NCI-H1092 (cell line): ENCODE measurements at regions not wholly inside any gene's neighbourhood (a gene's known extent, or its start where the extent isn't known, plus 50 kb on each side); places are given as distances from the start of the nearest gene placed in this dataset.
"Not testable (repeated sequence)": the region's sequence is repeated elsewhere in the genome, so short reads cannot be mapped to it uniquely, and the experiment has no call there.

Source experiments
- DNase-seq: peaks from one replicate; lab custom pipeline; 2025; lab: John Stamatoyannopoulos, UW

DNA sequence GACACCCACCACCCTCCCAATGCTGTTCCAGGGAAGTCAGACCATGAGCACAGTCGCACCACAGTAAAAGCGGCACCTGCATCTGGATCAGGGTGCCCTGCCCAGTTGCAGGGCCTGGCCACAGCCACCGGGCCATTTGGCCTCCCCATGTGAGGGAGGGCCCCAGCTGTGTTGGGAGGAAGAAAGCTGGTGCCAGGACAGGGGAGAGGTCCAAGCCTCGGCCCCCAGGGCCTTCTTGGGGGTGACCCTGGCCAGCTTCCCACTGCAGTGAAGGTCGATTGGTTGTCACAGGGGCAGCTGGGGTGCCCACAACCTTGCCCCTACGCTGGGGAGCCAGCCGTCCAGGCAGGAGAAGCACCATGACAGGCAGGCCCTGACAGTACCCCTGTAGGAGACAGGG, 183.2 kb upstream of the RAB6C start:
- no peak for DNase-seq

DNA sequence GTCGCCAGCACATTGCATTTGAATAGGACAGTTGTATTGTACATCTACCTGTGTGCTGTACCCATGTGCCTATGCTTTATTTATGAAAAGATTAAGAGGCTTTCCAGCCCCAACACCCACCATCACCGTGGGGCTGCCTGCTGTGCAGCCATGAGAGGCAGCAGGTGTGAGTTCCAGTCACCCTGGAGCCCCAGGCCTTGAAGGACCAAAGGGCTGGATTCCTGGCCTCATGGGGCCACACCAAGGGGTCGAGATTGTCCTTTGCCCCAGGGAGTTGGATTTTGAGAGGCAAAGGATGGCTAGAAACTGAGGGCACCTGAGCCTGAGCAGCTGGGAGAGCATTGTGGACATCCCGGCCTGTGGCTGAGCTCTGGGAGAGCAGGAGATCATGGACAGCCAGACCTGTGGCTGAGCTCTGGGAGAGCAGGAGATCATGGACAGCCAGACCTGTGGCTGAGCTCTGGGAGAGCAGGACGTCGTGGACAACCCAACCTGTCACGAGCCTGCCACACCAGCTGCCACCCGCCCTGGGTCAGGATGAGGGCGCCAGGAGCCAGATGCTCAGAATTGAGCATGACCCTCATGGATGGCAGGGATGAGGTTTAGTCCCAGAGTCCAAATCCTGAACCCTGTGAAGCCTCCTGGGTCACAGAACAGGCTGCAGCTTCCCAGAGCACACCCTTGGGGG, 182.5 kb upstream of the RAB6C start:
- DNase-seq: no peak

DNA sequence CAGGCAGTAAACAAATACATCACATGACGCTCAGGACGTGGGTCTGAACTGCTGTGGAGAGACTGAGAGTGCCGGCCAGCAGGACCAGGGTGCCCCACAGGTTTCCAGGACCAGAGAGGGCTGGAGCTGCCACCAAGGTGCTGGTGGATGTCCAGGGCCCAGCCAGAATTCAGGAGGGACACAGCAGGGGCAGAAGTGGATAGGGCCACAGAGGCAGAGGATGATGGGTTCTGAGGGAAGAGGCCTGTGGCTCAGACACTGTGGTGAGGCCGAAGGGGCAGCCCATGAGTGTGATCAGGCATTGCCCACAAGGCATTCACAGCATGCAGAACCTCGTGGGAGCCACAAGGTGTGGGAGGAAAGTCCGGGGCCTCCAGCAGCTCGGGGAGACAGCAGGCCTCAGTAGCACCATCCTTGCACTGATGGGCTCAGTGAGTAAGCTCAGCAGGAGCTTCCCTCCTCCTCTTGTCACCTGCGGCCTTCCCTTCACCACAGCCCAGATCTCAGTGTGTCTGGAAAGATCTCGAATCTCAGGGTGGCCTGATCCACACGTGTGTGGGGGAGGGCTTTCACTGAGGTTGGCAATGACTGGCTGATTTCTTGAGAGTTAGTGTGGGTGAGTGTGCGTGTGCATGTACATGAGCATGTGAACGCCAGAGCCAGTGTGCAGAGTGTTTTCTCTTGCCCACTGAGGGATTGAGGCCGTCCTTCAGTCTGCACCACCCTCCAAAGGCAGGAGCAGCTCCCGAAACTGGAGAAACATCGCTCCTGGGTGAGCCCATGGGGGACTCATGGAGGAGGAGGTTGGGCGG, 181.8 kb upstream of the RAB6C start:
- no peak for DNase-seq

DNA sequence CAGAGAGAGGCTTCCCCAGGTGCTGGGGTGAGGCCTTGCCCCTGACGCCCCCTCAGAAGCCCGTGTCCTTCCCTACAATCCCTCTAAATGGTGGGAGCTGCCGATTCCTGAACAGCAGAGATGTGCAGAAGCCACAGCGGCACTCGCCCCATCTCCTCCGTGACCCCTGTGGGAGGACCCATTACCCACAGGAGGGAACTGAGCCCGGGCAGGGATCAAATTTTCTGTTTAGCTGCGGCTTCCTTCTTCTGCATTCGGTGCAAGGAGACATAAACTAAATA, 181.2 kb upstream of the RAB6C start:
- no peak for DNase-seq

DNA sequence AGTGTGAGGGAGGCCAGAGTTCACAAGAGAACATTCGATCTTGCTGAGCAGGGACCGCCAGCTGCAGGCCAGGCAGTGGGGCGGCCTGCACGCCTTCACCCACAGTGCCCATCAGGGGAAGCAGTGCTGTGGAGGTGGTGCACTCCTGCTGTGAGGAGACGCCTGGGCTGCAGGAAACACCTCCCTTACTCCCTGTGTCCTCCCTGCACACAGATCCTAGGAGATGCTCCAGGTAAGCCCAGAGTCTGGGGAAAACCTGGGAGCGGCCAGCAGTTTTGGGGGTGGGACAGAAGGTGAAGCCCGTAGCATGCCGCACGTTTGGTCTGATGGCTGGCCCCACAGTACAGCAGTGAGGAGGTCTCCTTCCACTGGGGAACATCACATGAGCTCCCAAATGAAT, 180.8 kb upstream of the RAB6C start:
- DNase-seq: no peak

DNA sequence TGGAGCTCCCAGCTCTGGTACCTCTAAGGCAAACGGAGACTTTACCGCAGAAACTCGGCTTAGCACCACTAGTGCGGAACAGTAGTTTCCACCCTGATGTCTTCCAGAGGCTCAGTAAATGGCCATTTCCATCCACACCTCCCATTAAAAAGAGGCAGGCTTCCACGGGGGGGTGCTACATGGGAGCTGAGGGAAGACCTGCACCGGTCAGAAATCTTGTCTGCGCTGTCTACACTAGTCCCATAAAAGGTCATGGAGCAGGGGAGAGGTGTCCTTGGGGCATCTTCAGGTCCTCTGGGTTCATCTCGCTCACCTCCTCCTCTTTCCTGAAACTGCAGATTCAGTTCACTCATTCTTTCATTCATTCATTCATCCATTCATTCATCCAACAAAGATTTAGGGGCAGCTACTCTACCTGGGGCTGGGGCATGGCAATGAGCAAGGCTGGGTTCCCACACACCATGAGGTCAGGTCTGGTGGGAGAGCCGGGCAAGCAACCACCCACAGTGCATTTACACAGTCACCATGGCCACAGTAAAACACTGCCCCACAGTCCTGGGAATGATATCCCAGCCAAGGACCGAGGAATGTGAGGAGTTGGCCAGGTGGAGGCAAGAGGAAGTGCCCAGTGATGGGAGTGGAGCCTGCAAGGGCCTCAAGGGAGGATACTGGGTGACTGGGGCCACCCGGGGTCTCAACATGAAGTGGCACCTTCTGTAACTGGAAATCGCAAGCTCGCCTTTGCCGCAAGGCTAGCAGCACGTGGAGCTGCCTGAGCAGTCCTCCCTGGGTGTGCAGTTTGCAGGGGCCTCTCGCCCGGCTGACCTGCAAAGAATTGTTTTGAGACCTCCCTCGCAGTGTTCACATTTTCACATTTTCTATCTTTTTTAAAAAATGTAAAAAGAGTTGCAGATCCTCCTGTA, 180.2 kb upstream of the RAB6C start:
- no peak for DNase-seq

DNA sequence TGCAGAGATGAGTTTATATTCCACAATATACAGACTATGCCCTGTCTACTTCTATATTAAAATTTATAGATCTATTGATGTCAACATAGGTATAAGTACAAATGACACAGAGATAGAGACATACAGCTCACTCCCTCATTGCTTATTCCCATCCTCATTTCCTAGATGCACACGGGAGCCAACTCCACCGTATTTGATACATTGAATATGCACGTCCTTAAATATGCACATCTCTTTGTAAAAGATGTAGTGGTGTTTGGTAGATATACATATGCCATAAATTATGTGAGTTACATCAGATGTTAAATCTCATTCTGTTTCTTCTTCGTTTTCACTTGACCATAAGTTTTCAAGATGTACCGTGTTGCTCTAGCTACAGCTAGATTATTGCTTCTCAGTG, 179.2 kb upstream of the RAB6C start:
- DNase-seq: no peak

DNA sequence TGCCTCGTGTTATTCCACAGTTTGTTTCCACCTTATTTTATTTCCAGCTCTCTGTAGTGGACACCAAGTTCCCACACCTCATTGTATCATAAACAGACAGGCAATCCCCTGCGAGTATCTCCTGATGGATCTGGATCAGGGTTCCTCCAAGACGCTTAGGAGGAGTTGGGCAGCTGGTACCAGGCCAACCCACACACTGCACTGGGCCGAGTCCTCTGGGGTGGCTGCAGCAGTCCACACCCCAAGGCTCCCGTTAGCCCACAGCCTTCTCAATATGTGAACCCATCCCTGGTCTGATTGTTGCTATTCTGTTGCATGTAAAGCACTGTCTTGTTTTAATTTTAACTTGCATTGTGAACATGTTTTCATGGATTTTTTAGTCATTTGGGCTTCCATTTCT, 178.8 kb upstream of the RAB6C start:
- no peak for DNase-seq

DNA sequence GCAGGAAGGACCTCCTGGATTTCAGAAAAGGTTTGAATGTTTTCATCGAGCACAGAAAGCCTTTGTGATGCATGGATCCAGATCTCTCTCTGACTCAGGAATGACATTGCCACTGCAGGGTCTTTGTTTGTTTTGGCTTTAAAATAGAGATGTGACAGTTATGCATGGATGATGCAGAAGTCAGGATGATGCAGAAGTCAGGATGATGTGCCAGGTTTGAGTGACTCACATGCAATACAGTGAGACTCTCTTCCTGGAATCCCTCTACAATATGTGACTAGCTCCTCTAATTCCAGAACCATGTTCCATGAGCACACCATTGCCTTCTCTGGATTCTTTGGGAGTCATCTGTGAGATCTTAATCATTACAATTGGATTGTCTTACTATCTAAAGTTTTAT, 177.9 kb upstream of the RAB6C start:
- DNase-seq: no peak

DNA sequence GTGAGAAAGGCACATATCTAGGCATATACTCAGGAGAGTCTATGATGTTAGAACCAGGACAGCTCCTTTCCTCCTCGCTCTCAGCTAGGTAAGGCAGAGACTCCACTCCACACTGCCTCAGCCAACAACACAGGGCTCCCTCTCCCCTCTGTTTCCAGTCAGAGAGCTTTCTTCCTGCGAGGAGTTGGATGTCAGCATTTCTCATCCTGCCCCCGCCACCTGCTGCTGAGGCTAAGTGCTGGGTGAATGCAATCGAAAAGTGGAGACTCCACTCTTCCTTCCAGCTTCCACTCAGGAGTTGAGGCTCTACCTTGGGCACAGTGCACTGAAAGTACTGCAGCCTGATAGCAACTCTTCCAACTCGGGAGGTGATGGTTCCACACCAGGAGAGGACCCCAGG, 177.2 kb upstream of the RAB6C start:
- DNase-seq: no peak

DNA sequence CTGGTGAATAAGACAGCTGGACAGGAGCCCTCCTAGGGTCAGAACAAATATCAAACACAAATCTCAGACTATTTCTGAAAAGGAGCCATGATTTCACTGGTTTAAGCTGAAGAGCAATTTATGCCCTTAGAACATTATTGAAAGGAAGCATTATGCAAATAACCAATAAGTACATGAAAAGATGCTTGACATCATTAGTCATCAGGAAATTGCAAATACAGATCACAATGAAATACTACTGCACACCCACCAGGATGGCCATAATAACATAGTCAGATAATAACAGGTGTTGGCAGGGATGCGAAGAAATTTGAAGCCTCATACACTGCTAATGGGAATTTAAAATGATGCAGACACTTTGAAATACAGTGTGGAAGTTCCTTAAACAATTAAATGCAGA, 176.4 kb upstream of the RAB6C start:
- no peak for DNase-seq

DNA sequence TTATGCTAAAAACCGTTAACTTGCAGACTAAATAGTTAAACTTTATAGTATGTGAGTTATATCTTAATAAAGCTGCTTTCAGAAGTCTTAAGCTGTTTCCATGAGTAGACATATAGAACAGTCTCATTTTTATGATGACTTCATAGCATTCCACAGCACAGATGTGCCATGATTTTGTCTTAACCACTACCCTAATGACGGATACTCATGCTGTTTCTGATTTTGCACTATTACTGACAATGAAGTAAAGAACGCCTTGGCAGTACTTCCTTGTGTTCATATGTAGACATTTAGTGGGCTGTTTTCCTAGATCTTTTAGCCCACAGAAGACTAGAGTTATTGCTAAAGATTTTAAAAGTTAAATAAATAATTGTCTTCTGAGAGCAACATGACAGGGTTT, 175.6 kb upstream of the RAB6C start:
- no peak for DNase-seq

DNA sequence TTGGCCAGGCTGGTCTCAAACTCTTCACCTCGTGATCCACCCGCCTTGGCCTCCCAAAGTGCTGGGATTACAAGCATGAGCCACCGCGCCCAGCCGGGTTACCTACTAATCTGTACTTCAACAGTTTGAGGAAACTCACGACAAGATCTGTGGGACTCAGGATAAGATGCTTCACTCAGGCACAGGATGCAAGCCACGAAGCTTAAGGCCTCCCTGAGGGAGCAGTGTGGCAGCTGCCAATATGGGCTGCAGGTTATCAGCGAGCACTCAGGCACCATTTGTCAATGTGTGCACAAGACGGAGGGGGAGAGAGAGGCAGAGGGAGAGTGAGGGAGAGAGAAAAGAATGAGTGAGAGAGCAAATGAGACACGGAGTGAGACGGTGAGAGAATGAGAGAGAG, 173.6 kb upstream of the RAB6C start:
- DNase-seq: no peak

DNA sequence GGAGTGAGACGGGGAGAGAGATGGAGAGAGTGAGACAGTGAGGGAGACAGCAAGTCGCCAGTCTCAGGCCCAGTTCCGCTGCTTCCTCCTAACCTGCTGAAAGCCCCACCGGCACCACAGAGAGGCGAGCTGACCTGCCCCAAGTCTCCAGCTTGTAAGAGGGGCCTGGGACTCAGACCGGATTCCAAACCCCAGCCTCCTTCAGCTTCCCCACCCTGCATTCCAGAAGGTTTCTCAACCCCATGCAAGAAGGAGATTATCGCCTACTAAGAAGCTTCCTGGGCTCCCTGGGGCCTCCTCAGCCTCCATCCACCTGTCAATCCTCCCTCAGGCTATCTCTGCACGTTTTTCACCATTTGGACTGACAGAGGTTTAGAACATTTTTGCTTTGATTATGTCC, 173.1 kb upstream of the RAB6C start:
- no peak for DNase-seq

DNA sequence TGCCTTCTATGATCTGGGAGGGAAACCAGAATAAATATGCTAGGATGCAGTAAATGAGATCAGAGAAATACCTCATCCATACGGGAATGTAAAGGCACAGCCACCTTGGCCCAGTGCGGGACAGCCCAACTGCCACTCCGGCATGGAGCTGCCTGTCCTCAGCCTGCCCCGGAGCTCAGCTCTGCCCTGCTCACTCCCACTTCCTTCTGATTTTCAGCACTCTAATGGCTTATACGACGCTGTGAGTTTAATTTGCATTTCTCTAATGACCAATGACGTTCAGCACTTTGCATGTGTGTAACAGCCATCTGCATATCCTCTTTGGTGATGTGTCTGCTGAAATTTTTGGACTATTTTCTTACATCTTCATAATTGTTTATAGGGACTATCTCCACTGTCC, 172.5 kb upstream of the RAB6C start:
- no peak for DNase-seq

DNA sequence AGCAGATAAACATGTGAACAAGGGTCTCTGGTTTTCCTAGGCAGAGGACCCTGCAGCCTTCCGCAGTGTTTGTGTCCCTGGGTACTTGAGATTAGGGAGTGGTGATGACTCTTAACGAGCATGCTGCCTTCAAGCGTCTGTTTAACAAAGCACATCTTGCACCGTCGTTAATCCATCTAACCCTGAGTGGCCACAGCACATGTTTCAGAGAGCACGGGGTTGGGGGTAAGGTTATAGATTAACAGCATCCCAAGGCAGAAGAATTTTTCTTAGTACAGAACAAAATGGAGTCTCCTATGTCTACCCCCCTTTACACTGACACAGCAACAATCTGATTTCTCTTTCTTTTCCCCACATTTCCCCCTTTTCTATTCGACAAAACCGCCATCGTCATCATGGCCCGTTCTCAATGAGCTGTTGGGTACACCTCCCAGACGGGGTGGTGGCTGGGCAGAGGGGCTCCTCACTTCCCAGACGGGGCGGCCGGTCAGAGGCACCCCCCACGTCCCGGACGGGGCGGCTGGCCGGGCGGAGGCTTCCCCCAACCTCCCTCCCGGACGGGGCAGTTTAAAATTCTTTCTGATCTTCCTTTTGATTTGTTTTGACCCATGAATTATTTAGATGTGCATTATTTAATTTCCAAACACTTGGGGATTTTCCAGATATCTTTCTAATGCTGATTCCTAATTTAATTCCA, 171.7 kb upstream of the RAB6C start:
- not testable (repeated sequence) for DNase-seq

DNA sequence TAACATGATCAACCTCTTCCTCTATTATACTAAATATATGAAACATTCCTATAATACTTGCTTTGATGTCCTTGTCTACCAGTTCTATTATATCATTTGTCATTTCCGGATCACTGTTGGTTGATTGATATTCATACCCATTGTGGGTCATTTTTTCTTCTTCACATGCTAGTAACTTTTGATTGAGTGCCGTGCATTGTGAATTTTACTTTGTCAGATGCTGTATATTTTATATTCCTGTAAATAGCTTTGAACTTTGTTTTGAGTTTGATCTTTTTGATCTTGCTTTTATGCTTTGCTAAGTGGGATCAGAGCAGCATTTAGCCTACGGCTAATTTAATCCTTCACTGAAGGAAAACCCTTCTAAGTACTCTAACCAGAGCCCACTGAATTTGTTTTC, 168.9 kb upstream of the RAB6C start:
- DNase-seq: no peak

DNA sequence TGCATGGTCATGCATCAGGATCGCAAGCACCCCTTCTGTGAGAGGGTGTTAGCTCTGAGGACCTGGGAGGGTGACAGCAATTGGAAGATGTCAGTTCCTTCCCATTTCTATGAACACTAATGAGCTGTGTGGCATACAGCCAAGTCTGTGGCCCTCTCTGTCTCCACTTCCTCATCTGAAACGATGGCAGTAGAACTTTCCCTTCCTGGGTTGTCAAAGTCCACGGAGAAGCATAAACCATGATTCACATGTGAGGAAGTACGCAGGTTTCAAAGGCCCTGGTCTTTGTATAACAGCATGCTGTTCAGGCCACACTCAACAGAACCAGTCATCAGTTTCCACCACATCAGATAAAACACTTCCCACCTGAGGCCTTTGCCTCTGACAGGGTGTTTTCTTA, 167.4 kb upstream of the RAB6C start:
- DNase-seq: no peak

DNA sequence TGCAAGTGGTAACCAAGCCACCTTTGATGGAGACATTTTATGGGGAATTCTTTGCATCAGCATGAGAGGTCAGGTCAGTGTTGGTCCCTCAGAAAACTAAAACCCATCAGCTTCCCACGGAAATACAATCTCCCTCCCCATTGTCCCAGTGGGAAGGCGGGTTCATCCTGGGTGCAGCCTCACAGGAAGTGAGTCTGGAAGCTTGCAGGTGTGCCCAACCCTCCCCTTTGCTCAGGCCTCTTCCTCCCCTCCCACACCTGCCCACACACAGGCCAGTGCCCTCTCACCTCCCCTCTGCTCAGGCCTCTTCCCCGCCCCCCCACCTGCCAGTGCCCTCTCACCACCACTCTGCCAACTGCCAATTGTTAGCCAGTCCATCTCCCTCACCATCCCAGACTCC, 166.8 kb upstream of the RAB6C start:
- no peak for DNase-seq

DNA sequence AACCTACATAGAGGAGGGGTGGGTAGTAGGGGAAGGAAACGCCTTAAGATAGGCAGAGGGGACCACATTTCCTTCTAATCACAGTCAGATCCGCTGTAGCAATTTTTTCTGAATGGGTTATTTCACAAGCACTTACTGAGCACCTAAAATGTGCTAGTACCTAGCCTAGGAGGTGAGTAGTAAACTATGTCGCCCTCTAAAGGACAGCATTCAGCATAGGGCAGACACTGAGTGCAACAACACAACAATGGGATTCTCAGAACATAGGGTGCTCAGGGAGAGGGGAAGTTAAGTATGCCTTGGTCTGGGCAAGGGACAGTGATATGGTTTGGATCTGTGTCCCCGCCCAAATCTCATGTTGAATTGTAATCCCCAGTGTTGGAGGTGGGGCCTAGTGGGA, 166.1 kb upstream of the RAB6C start:
- DNase-seq: no peak

DNA sequence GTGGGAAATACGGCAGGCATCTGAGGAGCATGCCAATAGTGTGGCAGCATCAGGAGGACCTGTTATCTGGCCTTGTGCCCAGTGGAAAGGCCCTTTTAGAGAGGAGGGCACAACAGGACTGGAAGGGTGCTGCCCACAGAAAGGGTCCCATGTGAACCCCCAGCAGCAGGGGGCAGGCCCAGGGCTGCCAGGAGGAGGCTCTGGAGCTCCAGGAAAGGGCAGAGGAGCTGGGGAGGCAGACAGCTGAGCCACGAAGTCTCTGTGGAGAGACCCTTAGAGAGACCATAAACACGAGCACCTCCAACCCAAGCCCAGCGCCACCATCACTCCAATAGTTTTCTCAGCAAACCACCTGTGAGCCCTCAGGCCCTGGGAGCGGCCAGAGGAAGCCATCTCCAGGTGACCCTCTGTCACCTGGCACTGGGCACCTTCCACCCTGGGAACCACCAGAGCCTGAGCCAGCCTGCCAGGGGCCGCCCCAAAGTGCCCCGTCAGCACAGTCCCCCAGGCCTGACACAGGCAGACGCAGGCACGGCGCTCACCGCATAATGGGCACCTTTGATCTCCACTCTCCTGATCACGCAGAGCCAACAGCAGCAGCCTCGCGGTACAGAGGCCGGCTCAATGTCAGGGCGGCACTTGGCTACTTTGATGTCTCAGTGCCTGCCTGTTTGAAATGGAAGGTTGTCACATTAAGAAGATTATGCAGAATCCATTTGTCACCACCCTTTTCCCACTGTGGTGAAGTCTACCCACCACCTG, 162.5 kb upstream of the RAB6C start:
- no peak for DNase-seq

DNA sequence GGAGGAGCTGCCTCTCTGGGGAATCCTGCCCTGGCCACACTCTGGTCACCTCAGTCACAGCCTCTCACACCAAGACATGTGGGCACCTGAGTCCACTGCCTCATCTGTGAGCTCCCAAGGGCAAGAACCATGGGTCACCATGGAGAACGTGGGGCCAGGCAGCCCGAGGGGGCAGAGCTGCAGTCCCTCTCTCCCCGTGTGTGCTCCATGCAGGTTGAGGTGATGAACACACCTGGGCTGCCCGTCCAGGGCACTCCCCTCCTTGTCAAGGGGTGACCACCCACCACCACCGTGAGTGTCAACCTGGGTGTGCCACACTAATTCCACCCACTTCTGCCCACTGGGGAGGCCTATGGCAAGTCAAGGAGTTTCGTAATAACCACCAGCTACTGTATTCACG, 159.6 kb upstream of the RAB6C start:
- no peak for DNase-seq
